ENCODE measurements at regions not wholly inside any gene's neighbourhood (a gene's known extent, or its start where the extent isn't known, plus 50 kb on each side); places are given as distances from the start of the nearest gene placed in this dataset.

DNA sequence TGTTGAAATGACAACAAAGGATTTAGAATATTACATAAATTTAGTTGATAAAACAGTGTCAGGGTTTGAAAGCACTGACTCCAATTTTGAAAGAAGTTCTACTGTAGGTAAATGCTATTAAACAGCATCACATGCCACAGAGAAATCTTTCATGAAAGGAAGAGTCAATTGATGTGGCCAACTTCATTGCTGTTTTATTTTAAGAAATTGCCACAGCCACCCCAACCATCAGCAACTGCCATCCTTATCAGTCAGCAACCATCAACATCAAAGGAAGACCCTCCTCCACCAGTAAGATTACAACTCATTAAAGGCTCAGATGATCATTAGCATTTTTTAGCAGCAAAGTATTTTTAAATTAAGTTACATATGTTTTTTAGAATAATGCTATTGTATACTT lies 54.6 kb upstream of the RAB9B start:
- BruUV-seq (replicated peaks): no TSS peak
- no peaks in the 10 kb centered on the region for H3K9me3 Mint-ChIP-seq (ENCODE audit: low read depth, unreplicated experiment)
- no peak for DNase-seq
- no peak overlapping the region for H3K27ac Mint-ChIP-seq (ENCODE audit: unreplicated experiment)
- intact Hi-C loops (cut with micrococcal nuclease; ENCODE audit: unreplicated experiment): no loop called here
- TF ChIP-seq, protein P1, sequence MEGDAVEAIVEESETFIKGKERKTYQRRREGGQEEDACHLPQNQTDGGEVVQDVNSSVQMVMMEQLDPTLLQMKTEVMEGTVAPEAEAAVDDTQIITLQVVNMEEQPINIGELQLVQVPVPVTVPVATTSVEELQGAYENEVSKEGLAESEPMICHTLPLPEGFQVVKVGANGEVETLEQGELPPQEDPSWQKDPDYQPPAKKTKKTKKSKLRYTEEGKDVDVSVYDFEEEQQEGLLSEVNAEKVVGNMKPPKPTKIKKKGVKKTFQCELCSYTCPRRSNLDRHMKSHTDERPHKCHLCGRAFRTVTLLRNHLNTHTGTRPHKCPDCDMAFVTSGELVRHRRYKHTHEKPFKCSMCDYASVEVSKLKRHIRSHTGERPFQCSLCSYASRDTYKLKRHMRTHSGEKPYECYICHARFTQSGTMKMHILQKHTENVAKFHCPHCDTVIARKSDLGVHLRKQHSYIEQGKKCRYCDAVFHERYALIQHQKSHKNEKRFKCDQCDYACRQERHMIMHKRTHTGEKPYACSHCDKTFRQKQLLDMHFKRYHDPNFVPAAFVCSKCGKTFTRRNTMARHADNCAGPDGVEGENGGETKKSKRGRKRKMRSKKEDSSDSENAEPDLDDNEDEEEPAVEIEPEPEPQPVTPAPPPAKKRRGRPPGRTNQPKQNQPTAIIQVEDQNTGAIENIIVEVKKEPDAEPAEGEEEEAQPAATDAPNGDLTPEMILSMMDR (IDR thresholded peaks at IDR 0.05; ENCODE audit: unreplicated experiment): no peak
- CTCF ChIA-PET: no interaction called here
- H3K4me1 Mint-ChIP-seq (ENCODE audit: low read depth, unreplicated experiment): peaks cover 36% of the 10 kb centered on the region
- H3K4me3 Mint-ChIP-seq (ENCODE audit: low read depth, unreplicated experiment): no peak overlapping the region
- H3K36me3 Mint-ChIP-seq (ENCODE audit: insufficient read depth, unreplicated experiment): no peaks in the 10 kb centered on the region
- no peaks in the 10 kb centered on the region for H3K27me3 Mint-ChIP-seq (ENCODE audit: unreplicated experiment)

DNA sequence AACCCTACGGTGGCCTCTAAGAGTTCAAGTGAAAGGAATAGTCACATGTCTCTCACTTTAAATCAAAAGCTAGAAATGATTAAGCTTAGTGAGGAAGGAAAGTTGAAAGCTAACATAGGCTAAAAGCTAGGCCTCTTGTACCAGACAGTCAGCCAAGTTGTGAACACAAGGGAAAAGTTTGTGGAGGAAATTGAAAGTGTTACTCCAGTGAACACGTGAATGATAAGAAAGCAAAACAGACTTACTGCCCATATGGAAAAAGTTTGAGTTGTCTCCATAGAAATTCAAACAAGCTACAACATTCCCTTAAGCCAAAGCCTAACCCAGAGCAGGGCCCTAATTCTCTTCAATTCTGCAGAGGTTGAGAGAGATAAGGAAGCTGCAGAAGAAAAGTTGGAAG lies 51.5 kb upstream of the RAB9B start:
- no peaks in the 10 kb centered on the region for H3K27me3 Mint-ChIP-seq (ENCODE audit: unreplicated experiment)
- H3K4me3 Mint-ChIP-seq (ENCODE audit: low read depth, unreplicated experiment): no peak overlapping the region
- H3K36me3 Mint-ChIP-seq (ENCODE audit: insufficient read depth, unreplicated experiment): no peaks in the 10 kb centered on the region
- TF ChIP-seq, protein P1 (IDR thresholded peaks at IDR 0.05; ENCODE audit: unreplicated experiment): no peak
- no TSS peak for BruUV-seq (replicated peaks)
- peak overlapping the region; percentile 64 for H3K27ac Mint-ChIP-seq (ENCODE audit: unreplicated experiment)
- H3K4me1 Mint-ChIP-seq (ENCODE audit: low read depth, unreplicated experiment): peaks cover 40% of the 10 kb centered on the region
- CTCF ChIA-PET: interaction anchor here (1.3 kb wide), 1 partner anchor 38 kb away, joined by 5 read pairs; no protein-coding TSS in a partner anchor
- no peaks in the 10 kb centered on the region for H3K9me3 Mint-ChIP-seq (ENCODE audit: low read depth, unreplicated experiment)
- intact Hi-C loops (cut with micrococcal nuclease; ENCODE audit: unreplicated experiment): no loop called here
- no peak for DNase-seq

DNA sequence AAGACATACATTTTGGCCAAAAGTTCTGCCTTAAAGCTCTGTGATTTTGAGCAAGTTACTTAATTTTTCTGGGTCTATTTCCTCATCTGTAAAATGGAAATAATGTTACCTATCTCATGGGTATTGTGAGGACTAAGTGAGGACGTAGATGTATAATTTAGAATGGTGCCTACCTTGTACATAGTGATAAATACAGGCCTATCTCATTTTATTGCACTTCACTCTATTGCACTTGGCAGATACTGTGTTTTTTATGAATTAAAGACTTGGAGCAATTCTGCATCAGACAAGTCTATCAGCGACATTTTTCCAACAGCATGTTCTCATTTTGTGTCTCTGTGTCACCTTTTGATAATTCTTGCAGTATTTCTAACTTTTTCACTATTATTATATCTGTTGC lies 50.9 kb upstream of the RAB9B start:
- Mint-ChIP-seq H3K9me3 (ENCODE audit: low read depth, unreplicated experiment) (no peaks in the 10 kb centered on the region), H3K4me3 (ENCODE audit: low read depth, unreplicated experiment) (no peak overlapping the region), H3K36me3 (ENCODE audit: insufficient read depth, unreplicated experiment) (no peaks in the 10 kb centered on the region), H3K27me3 (ENCODE audit: unreplicated experiment) (no peaks in the 10 kb centered on the region), H3K27ac (ENCODE audit: unreplicated experiment) (peak overlapping the region; percentile 64), H3K4me1 (ENCODE audit: low read depth, unreplicated experiment) (peaks cover 45% of the 10 kb centered on the region)
- TF ChIP-seq, protein P1 (IDR thresholded peaks at IDR 0.05; ENCODE audit: unreplicated experiment): no peak
- BruUV-seq (replicated peaks): no TSS peak
- CTCF ChIA-PET: interaction anchor here (1.3 kb wide), 1 partner anchor 38 kb away, joined by 5 read pairs; no protein-coding TSS in a partner anchor
- DNase-seq: no peak
- intact Hi-C loops (cut with micrococcal nuclease; ENCODE audit: unreplicated experiment): no loop called here
